Erythroblast (primary cell): ENCODE measurements at regions not wholly inside any gene's neighbourhood (a gene's known extent, or its start where the extent isn't known, plus 50 kb on each side); places are given as distances from the start of the nearest gene placed in this dataset.

Source experiments
- GATA1 ChIP-seq: IDR thresholded peaks from 2 replicates; pipeline ENCODE4 v1.6.1; 2011; ENCODE audit warnings: low read depth, mild to moderate bottlenecking, control low read depth, low read length, moderate library complexity
- POLR2A ChIP-seq: IDR thresholded peaks from 2 replicates; pipeline ENCODE4 v1.6.1; 2011; ENCODE audit warnings: mild to moderate bottlenecking, low read length

DNA sequence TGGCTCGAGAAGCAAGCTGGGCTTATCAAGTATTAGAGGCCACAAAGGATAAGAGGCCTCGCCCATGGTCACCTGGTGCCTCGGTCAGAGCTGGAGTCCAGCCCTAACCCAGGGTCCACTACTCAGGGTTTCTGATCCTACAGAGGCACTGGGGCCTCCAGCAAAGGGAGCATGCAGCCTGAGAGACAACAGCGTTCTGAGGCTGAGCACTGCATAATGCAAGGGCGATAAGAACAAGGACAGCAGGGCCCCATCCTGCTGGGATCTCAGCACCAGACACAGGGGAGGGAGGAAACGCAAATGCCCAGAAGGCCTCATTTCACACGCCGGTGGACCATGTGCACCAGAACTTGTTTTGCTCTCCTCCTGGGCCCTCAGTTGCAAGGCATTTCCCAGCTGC lies 63.0 kb downstream of the C5orf15 start:
- no peak for TF ChIP-seq POLR2A
- TF ChIP-seq GATA1: no peak
